ENCODE measurements at regions not wholly inside any gene's neighbourhood (a gene's known extent, or its start where the extent isn't known, plus 50 kb on each side); places are given as distances from the start of the nearest gene placed in this dataset.

DNA sequence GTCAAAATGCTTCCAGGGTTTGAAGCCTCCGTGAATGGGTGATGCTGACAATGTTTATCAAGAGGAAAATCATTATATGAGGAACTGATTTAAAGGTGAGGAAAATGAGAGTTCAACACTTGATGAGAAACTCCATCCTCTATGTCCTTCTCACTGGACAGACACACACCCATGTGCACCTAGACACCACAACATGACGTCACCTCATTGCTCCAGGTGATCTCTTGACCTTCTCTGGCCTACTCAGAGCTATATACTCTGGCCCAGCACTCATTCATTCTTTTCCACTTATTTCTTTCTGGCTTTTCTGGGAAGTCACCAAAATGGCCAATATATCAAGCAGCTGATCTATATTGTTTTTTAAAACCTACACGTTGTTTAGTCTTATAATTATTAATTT is 778.7 kb upstream of the PCDH20 start:
- no peak for TF ChIP-seq TAF1 (conservative IDR thresholded peaks at IDR 0.05)
- TF ChIP-seq, protein P1, sequence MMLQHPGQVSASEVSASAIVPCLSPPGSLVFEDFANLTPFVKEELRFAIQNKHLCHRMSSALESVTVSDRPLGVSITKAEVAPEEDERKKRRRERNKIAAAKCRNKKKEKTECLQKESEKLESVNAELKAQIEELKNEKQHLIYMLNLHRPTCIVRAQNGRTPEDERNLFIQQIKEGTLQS (IDR thresholded peaks at IDR 0.05), result no peak
- no peak for TF ChIP-seq CTCF (IDR thresholded peaks at IDR 0.05; ENCODE audit: low read depth, low read length, missing input control)
- no peak for TF ChIP-seq GABPA (IDR thresholded peaks at IDR 0.05 in 1 of 2, conservative IDR thresholded peaks at IDR 0.05 in 1 of 2)
- TF ChIP-seq RAD21 (IDR thresholded peaks at IDR 0.05), result no peak
- TF ChIP-seq SP1 (IDR thresholded peaks at IDR 0.05), result no peak
- no peak for TF ChIP-seq JUND (IDR thresholded peaks at IDR 0.05)

Measured in liver (tissue), 3 donors.